HG03103 (cell line): ENCODE measurements at regions not wholly inside any gene's neighbourhood (a gene's known extent, or its start where the extent isn't known, plus 50 kb on each side); places are given as distances from the start of the nearest gene placed in this dataset.

Source experiments
- ATAC-seq: cut with Tn5 transposase; IDR thresholded peaks from one replicate; pipeline ENCODE4 v1.9.1; 2021; ENCODE audit warnings: low read depth; ENCODE audit not compliant: unreplicated experiment

- ATAC-seq, result no peak
These were observed 290.0 kb upstream of the RUNX1 start for GRCh38 chr21:35338881-35339632.

- no peak for ATAC-seq
These were observed 289.2 kb upstream of the RUNX1 start for GRCh38 chr21:35338281-35338680.

GRCh38 chr21:35337573-35337972, 288.5 kb upstream of the RUNX1 start:
- no peak for ATAC-seq

- no peak for ATAC-seq
These were observed 287.4 kb upstream of the RUNX1 start for GRCh38 chr21:35336534-35336933.

DNA sequence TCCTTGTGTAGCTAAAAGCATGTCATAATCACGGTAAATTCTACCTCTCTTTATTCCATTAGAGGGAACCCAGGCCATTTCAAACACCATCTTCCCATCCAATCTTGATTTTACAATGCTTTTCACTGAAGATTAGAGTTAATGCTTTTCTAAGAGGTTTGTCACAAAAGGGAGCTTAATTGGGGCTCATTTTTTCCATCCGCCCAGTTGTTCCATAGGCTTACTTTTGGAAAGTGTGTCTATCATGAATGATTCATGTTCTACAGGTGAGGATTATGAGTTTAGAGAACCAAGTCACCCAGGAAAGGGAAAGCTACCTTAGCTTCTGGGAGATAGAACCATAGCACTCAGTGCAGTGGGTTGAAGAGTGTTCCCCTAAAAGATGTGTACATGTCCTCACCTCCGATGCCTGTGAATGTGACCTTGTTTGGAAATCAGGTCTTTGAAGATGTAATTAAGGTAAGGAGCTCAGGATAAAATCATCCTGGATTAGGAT, 286.9 kb upstream of the RUNX1 start:
- no peak for ATAC-seq

DNA sequence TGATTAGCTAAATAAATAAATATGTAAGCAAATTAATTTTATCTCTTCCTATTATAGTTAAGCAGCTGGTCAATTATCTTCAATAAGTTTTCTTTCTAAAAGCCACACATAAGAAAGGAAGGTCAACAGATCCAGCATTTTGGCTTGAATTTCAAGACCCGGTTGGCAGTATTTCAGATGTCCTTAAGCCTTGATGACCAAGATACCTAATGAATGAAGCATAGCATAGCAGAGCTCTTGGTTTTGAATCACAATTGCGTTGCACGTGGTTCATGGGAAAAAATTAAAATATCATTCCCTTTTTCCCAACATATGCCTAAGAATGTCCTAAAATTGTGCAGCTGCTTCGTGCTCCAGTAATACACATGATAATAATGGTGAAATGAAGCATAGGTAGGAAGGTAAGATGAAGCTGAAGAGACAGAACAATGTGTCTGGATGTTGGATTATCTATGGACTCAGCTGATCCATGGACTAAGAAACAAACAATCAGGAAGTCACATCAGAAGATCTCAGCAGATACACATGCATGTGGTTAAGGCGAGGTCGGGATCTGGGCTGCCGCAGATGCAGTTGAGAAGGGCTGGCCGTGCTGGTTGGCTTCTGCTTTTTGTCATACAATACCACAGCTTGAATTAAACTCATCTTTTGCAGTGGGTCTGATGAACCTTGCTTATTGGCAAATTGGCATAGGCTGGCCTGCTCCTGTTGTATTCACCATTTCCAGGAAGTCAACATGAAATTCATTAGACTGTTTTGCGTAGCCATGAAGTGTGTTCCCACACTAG, 284.9 kb upstream of the RUNX1 start:
- ATAC-seq, result no peak

DNA sequence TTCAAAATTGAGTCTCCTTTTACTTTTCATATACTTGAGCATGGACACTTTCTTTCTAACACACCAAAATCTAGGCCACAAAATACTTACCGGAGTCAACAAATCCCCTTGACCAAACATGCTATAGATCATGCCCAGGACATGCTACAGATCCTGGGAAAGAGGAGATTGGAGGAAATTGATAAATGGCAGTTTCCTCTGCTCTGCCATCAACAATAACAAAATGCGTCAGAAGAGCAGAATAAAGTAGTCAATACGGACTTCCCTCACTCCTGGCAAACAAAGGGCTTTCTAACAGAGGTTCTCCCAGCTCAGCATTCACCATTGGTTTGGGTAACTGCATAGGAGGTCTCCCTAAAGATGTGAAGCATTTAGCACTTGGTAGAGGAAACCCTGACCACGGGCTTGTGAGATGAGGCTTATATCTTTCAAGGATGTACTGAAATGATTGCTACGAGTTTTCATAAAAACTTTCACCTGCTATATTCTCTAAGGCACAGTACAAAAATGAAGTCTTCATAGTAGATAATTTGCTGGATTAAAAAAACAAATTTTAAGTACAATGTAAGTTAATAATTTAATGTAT, 283.8 kb upstream of the RUNX1 start:
- no peak for ATAC-seq

DNA sequence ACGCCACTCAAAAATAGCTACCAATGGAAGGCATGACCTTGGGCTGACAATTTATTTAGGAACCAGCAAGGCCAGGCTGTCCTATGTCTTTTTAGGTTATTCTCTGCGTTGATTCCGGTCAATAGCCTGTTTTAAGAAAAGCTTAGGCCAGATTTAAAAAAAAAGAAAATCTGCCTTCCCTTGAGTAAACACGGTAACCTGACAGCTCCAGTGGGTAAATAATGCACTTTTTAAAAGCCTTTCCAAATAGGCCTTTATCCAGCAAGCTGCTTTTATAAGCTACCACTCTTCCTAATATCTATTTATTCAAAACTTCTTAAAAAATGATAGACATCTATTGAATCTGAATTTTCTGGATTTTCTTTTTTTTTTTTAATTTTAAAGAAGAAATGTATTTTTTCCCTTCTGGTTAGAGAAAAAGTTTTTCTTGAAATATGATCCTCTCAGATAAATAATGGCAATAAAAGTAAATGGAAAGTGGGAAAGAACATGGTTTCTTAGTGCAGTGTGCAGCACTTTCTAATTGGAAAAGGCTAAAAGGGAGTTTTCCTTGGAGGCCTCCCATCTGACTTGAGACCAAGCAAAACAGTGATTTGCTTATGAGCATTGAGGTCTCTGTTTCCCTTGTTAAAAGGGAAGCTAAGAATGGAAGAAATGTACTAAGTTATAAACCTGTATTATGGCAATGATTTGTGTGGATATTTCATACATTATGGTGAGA, 281.0 kb upstream of the RUNX1 start:
- no peak for ATAC-seq

DNA sequence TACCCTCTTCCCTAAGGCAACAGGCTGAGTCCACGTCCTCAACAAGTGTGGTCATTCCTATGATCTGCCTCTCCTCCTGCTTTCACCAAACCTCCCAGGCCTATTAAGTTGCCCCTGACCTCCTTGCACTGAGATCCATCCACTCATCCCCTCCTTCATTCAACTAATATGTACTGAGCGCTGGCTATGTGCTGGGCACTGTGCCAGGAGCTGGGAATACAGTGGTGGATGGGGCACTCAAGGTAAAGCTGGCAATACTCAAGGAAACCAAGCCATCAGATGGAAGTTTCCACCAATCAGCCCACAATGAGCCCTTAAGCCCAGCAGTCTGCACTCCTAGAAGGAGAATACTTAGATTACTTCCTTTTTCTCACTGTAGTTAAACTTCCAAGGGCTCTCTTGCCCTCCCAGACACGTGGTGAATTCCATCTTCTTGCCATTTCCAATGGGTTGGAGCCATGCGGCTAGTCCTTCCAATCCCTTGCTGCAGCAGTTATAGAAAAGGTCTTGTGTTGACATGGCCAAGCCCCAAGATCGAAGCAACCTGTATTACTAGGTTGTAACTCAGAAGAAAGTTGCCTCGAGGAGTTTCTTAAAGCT, 279.9 kb upstream of the RUNX1 start:
- no peak for ATAC-seq

DNA sequence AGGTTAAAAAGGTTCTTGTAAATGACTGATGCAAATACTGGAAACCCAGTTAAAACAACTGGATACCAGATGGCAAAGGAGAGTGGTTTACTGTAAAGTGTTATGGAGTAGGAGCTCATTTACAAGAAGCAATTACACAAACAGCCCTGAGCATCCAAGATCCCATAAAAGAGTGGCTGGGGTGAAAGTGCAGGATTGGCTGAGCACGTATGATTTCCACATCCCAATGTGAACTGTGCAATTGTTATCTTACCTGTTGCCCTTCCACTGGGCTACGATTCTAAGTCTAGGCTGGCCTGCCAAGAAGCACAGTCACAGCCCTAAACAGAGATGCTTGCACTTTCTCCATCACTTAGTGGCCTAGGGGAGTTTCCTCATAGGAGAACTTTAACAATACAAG, 277.6 kb upstream of the RUNX1 start:
- ATAC-seq, result no peak

DNA sequence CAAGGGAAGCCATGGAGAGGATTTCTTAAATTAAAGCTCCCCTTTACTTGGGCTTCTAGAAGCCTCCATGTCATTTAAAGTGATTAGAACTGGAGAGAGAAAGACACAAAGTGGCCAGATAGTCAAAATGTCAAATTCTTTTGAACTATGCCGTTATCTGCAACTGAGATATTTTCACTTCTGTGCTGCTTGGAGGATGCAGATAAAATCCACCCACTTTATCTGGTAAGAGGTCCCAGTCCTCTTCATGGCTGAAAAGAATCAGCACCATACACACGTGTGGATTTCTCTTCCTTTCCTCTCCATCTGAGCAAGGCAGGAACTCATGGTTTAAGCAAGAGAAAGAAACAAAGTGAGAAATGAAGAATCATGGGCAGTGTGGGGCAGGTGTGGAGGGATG, 276.9 kb upstream of the RUNX1 start:
- no peak for ATAC-seq

DNA sequence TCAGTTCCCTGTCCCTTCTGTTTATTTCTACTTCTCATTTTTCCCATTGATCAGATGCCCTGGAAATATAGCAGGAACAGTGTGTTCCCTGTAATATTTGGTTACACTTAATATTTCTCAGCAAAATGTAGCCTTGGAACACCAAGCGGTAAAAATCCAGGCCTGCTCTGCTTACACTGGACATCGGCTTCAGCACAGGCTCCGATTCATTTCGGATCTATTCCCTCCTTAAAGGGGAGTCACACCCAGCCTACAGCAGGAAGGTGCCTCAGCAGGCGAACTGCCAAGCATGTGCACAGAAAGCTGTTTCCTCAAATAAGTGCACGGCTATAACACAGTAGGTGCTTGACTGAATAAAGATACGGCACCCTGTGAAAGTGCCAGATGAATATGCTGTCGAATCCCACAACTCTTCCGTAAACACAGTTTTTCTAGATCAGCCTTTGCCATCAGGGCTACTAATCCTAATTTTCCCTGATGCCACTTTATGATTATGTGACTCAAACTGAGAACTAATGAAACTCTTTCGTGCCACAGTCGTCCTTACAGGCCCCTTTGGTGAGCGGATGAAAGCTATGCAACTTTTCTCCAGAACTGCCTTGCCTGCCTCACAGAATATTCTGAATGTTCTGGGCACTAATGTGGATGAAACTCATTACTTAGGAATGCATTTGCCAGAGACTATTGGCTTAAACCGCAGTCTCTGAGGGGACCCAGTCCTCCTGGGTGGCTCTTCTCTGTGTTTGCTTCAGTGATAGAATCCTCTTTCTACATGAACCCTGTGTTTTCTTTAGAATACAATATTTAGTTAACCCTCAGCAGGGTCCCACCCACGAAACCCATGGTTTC, 275.5 kb upstream of the RUNX1 start:
- no peak for ATAC-seq

DNA sequence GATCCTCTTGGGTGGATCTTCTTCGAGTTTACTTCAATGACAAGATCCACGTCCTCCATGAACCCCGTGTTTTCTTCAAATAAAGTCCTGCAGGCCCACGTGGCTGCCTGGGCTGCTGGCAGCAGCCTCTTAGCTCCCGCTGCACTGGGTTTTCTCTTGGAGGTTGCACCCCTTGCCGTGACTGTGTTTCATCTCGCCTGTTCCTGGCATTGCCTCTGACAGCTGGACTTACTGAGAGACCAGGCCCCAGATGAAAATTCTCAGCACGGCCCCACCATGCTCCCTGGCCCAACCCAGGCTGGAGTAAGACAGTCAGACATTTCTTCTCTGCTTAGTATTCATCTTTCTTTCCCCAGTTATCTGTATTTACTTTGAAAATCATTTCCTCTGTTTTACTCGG, 274.8 kb upstream of the RUNX1 start:
- ATAC-seq, result no peak

GRCh38 chr21:35321322-35322200, 272.5 kb upstream of the RUNX1 start:
- ATAC-seq, result no peak

DNA sequence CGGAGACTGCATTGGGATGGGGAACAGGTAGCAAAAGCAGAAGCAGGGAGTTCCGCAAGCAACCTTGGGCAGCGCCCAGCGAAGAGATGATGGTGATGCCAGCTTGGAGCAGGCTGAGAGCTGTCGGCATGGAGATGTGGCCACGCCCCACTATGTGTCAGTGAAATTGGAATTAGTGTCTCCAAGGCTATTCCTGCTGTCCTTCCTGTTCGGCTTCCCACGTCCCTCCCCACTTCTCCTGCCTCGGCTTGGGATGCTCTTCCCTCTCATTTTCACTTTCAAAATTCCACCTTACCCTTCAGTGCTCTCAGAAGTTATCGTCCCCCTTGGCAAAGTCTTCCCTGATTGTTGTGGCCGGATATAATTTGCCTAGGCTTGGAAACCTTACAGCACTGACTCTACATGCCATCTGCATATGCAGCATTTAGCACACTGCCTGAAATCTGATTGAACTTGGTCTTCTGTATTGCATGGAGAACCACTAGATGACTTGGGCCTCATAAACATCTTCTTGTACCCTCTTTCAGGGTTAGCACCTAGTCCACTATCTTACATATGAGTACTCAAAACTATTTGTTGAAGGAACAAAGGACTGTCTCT, 270.7 kb upstream of the RUNX1 start:
- no peak for ATAC-seq

GRCh38 chr21:35316933-35317332, 267.8 kb upstream of the RUNX1 start:
- ATAC-seq, result no peak

- no peak for ATAC-seq
These were observed 267.4 kb upstream of the RUNX1 start for GRCh38 chr21:35316456-35316855.

DNA sequence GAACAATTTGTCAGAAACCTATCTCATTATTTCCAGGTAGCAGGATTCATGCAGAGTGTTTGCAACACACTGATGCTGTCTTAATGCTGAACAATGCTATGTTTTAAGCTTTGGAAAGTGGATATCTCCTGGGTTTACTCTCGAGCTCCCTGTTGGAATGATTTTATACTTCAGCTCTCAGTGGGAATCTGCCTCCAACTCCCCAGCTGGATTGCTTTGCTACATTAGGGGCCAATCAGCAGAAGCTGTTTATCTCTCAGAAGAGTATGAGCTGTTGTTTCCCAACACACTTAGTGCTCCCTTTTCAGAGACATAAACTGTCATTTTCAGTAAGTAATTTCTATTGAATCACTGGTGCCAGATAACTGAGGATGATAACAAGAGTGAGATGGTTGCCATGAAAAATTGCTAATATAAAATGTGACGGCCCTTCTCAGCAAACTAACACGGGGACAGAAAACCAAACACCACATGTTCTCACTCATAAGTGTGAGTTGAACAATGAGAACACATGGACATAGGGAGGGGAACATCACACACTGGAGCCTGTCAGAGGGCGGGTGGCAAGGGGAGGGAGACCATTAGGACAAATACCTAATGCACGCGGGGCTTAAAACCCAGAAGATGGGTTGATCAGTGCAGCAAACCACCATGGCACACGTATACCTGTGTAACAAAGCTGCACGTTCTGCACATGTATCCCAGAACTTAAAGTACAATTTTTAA, 265.9 kb upstream of the RUNX1 start:
- no peak for ATAC-seq
